Aorta (tissue), 5 donors: ENCODE measurements at regions not wholly inside any gene's neighbourhood (a gene's known extent, or its start where the extent isn't known, plus 50 kb on each side); places are given as distances from the start of the nearest gene placed in this dataset.
A peak's percentile ranks its signal among the peaks of the same experiment; 100 is the strongest.

Experiments used
- ATAC-seq: fragments of 200-7000 bp; cut with Tn5 transposase; one replicate; pipeline ENCODE4 v1.9.1; 2022; ENCODE audit warnings: moderate library complexity; ENCODE audit not compliant: low FRiP score
- DNase-seq, 2 donors: peaks; one replicate each; pipeline ENCODE4 v3.0.0-alpha.2; 2020
- H3K27ac ChIP-seq, 2 donors: one replicate each; pipeline ENCODE4 v1.5.1; 2013; ENCODE audit warnings: low read length in 2 of 2, mild to moderate bottlenecking in 2 of 2, moderate library complexity in 2 of 2, control low read depth in 1 of 2, inconsistent platforms in 1 of 2, low read depth in 1 of 2
- H3K27me3 ChIP-seq, 2 donors: one replicate each; pipeline ENCODE4 v1.6.1; 2013; ENCODE audit warnings: control low read depth in 1 of 2, low read length in 1 of 2, mild to moderate bottlenecking in 1 of 2, moderate library complexity in 1 of 2; ENCODE audit not compliant: insufficient read depth in 2 of 2, control insufficient read depth in 1 of 2
- H3K36me3 ChIP-seq, 2 donors: one replicate each; pipeline ENCODE4 v1.6.1; 2013; ENCODE audit warnings: control low read depth in 1 of 2, low read length in 1 of 2, mild to moderate bottlenecking in 1 of 2; ENCODE audit not compliant: insufficient read depth in 2 of 2, control insufficient read depth in 1 of 2
- H3K4me1 ChIP-seq, 2 donors: one replicate each; pipeline ENCODE4 v1.6.1; 2013; ENCODE audit warnings: low read length in 2 of 2, control low read depth in 1 of 2, mild to moderate bottlenecking in 1 of 2, moderate library complexity in 1 of 2; ENCODE audit not compliant: insufficient read depth in 2 of 2, control insufficient read depth in 1 of 2
- H3K4me3 ChIP-seq, 2 donors: one replicate each; pipeline ENCODE4 v1.5.1; 2013; ENCODE audit warnings: low read length in 2 of 2, control low read depth in 1 of 2, mild to moderate bottlenecking in 1 of 2
- H3K9me3 ChIP-seq: one replicate; pipeline ENCODE4 v1.6.1; 2013; ENCODE audit warnings: mild to moderate bottlenecking, low read length; ENCODE audit not compliant: control insufficient read depth
- WGBS, 2 donors: extraction: QIAGEN DNeasy Blood & Tissue Kit; methylation state at CpG; one replicate each; pipeline ENCODE4 v1.1.7; 2013; 5-methylcytosine and 5-hydroxymethylcytosine counted together
- intact Hi-C, 2 donors: fragments of 100-400 bp; cut with DNase I; formaldehyde crosslinking; loops; one replicate each; pipeline versions ENCODE4 v1.14.2 to v1.15.0; 2022
- donor health status: healthy with polysubstance abuse.
- donor health status: Bipolar disorder and iron deficiency.
- donor health status: DM: no; HTN: no; CAD: no.
- donor health status: DM: no; HTN: no; CAD: no.
- donor health status: DM: yes; HTN: yes; CAD: no.

DNA sequence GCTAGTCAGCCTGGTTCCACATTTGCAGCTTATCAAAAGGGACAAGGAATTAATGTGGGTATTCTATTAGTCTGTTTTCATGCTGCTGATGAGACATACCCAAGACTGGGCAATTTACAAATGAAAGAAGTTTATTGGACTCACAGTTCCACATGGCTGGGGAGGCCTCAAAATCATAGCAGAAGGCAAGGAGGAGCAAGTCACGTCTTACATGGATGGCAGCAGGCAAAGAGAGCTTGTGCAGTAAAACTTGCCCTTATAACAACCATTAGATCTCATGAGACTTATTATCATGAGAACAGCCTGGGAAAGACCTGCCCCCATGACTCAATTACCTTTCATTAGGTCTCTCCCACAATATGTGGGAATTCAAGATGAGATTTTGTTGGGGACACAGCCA, 689.1 kb upstream of the MARCKS start:
- H3K27me3 ChIP-seq: no peaks in the 10 kb centered on the region
- H3K36me3 ChIP-seq: no peaks in the 10 kb centered on the region
- no peak overlapping the region for H3K27ac ChIP-seq
- H3K4me1 ChIP-seq: no peaks in the 10 kb centered on the region
- intact Hi-C loops: no loop called here
- no peak for ATAC-seq
- no peak for DNase-seq
- H3K4me3 ChIP-seq: no peak overlapping the region
- H3K9me3 ChIP-seq: no peaks in the 10 kb centered on the region
- whole genome bisulfite sequencing, 2 donors: 95 to 97% methylated on average over 1 of the region's 1 CpG

DNA sequence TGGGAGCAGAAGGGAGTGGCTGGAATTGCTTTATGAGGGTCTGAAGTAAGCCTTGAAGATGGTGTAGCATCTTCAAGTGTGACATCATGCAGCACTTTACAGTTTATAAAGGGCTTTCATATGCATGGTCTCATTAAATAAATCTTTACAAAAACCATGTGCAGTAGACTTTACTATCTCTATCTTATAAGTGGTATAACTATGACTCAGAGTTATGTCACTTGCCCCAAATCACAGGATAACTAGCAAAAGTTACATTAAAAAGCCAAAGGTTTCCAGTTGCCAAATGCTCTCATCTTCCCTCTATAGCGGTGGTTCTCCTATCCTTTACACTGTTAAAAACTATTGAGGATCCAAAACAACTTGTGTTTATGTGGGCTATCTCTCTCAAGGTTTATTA, 687.7 kb upstream of the MARCKS start:
- intact Hi-C loops: no loop called here
- no peaks in the 10 kb centered on the region for H3K9me3 ChIP-seq
- no peaks in the 10 kb centered on the region for H3K4me1 ChIP-seq
- no peak overlapping the region for H3K27ac ChIP-seq
- H3K27me3 ChIP-seq: no peaks in the 10 kb centered on the region
- WGBS, 2 donors: 94 to 95% methylated on average over 1 of the region's 1 CpG
- no peak overlapping the region for H3K4me3 ChIP-seq
- ATAC-seq (no peak), DNase-seq (no peak)
- H3K36me3 ChIP-seq: no peaks in the 10 kb centered on the region

GRCh38 chr6:113170454-113170853, 686.7 kb upstream of the MARCKS start:
- 100% methylated on average over 1 of the region's 1 CpG for WGBS, 2 donors
- intact Hi-C loops: no loop called here
- DNase-seq (no peak), ATAC-seq (no peak)
- Histone ChIP-seq H3K27me3 (no peaks in the 10 kb centered on the region), H3K9me3 (no peaks in the 10 kb centered on the region), H3K4me3 (no peak overlapping the region), H3K27ac (no peak overlapping the region), H3K36me3 (no peaks in the 10 kb centered on the region), H3K4me1 (no peaks in the 10 kb centered on the region)

- ATAC-seq: no peak
- no peaks in the 10 kb centered on the region for H3K9me3 ChIP-seq
Measured at GRCh38 chr6:113171882-113172281, 685.3 kb upstream of the MARCKS start.

GRCh38 chr6:113172531-113172966, 684.6 kb upstream of the MARCKS start:
- DNase-seq: no peak
- Histone ChIP-seq H3K36me3 (no peaks in the 10 kb centered on the region), H3K4me1 (no peaks in the 10 kb centered on the region), H3K9me3 (no peaks in the 10 kb centered on the region), H3K4me3 (no peak overlapping the region), H3K27me3 (no peaks in the 10 kb centered on the region), H3K27ac (no peak overlapping the region)
- WGBS, 2 donors: 2 to 11% methylated on average over 2 of the region's 2 CpGs
- peak; percentile 11 for ATAC-seq
- intact Hi-C loops: no loop called here

More at GRCh38 chr6:113171882-113172281, 685.3 kb upstream of the MARCKS start:
- Histone ChIP-seq H3K4me1 (no peaks in the 10 kb centered on the region), H3K27me3 (no peaks in the 10 kb centered on the region), H3K4me3 (no peak overlapping the region), H3K36me3 (no peaks in the 10 kb centered on the region), H3K27ac (no peak overlapping the region)
- DNase-seq: no peak
- intact Hi-C loops: no loop called here
- WGBS, 2 donors: 44 to 53% methylated on average over 3 of the region's 3 CpGs

GRCh38 chr6:113178349-113178748, 678.8 kb upstream of the MARCKS start:
- DNase-seq (no peak), ATAC-seq (no peak)
- Histone ChIP-seq H3K36me3 (no peaks in the 10 kb centered on the region), H3K4me1 (no peaks in the 10 kb centered on the region), H3K9me3 (no peaks in the 10 kb centered on the region), H3K4me3 (no peak overlapping the region), H3K27ac (no peak overlapping the region), H3K27me3 (no peaks in the 10 kb centered on the region)
- intact Hi-C loops: no loop called here

DNA sequence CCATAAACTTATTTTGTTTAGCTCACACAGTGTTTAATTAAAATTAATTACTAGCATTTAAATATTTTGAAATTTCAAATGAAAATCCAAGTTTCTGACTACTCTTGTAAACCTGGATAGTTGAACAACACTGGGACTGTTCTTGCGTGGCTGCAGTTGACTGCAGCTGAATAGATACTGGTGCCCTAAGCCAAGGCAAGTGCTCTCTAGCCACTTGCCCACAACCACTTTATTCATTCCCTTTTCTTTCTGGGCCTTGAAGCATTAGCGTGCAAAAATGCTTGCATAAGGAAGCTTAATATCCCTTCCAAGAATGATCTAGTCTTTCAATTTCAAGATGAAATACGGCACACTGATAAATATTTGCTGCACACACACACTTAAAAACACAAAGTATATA, 676.0 kb upstream of the MARCKS start:
- ATAC-seq (no peak), DNase-seq (no peak)
- Histone ChIP-seq H3K4me3 (no peak overlapping the region), H3K36me3 (no peaks in the 10 kb centered on the region), H3K9me3 (no peaks in the 10 kb centered on the region), H3K27me3 (no peaks in the 10 kb centered on the region), H3K4me1 (no peaks in the 10 kb centered on the region), H3K27ac (no peak overlapping the region)
- intact Hi-C loops: no loop called here
- 97 to 99% methylated on average over 3 of the region's 3 CpGs for WGBS, 2 donors

- DNase-seq (no peak), ATAC-seq (no peak)
- Histone ChIP-seq H3K27ac (no peak overlapping the region), H3K9me3 (no peaks in the 10 kb centered on the region), H3K27me3 (no peaks in the 10 kb centered on the region), H3K4me3 (no peak overlapping the region), H3K36me3 (no peaks in the 10 kb centered on the region), H3K4me1 (no peaks in the 10 kb centered on the region)
- whole genome bisulfite sequencing, 2 donors: 62 to 63% methylated on average over 3 of the region's 3 CpGs
- intact Hi-C loops: no loop called here
Measured at GRCh38 chr6:113182370-113183141, 674.6 kb upstream of the MARCKS start.

DNA sequence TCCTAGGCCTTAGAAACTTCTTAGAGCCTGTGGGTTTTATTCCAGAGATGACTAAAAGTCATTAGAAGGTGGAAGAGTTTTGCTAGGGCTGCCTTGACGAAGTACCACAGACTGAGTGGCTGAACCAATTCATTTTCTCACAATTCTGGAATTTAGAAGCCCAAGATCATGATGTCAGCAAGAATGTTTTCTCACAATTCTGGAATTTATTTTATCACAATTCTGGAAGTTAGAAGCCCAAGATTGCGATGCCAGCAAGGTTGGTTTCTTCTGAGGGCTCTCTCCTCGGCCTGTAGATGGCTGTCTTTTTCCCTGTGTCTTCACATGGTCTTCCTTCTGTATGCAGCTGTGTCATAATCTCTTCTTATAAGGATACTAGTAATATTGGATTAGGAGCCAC, 672.9 kb upstream of the MARCKS start:
- Histone ChIP-seq H3K36me3 (no peaks in the 10 kb centered on the region), H3K4me1 (no peaks in the 10 kb centered on the region), H3K9me3 (no peaks in the 10 kb centered on the region), H3K4me3 (no peak overlapping the region), H3K27ac (no peak overlapping the region), H3K27me3 (no peaks in the 10 kb centered on the region)
- no peak for DNase-seq
- ATAC-seq: no peak
- intact Hi-C loops: no loop called here
- 22 to 23% methylated on average over 3 of the region's 3 CpGs for WGBS, 2 donors
